Occipital lobe (tissue), 1 donor: ENCODE measurements at regions not wholly inside any gene's neighbourhood (a gene's known extent, or its start where the extent isn't known, plus 50 kb on each side); places are given as distances from the start of the nearest gene placed in this dataset.

Source experiments
- DNase-seq: peaks from one replicate; lab custom pipeline; 2025; lab: John Stamatoyannopoulos, UW

DNA sequence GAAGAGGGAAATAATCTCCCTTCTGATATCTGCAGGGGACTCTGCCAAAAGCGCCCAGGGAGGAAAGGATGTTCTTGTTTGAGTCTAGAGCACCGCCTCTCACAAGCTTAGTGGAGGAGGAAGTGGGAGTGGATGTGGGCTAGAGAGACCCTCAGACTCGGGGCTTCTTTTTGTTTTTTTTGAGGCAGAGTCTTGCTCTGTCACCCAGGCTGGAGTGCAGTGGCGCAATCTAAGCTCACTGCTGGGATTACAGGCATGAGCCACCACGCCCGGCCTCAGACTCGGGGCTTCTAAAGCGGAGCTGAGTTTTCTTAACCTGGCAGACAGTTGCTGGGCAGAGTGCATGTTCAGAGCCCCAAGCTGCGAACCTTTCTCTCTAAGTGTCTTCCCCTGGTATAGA is 310.8 kb downstream of the BMP7 start:
- no peak for DNase-seq

DNA sequence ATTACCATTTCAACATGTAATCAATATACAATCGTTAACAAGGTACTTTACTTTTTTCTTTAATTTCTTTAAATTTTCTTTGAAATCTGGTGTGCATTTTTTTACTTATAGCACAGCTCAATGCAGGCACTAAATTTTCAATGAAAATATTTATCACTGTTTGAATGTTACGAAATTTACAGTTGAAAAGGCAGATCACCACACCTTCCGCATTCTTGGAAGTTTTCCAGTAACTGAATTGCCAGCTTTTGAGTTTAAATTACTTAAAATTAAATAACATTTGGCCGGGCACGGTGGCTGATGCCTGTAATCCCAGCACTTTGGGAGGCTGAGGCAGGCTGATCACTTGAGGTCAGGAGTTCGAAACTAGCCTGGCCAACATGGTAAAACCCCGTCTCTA is 309.9 kb downstream of the BMP7 start:
- DNase-seq: no peak

DNA sequence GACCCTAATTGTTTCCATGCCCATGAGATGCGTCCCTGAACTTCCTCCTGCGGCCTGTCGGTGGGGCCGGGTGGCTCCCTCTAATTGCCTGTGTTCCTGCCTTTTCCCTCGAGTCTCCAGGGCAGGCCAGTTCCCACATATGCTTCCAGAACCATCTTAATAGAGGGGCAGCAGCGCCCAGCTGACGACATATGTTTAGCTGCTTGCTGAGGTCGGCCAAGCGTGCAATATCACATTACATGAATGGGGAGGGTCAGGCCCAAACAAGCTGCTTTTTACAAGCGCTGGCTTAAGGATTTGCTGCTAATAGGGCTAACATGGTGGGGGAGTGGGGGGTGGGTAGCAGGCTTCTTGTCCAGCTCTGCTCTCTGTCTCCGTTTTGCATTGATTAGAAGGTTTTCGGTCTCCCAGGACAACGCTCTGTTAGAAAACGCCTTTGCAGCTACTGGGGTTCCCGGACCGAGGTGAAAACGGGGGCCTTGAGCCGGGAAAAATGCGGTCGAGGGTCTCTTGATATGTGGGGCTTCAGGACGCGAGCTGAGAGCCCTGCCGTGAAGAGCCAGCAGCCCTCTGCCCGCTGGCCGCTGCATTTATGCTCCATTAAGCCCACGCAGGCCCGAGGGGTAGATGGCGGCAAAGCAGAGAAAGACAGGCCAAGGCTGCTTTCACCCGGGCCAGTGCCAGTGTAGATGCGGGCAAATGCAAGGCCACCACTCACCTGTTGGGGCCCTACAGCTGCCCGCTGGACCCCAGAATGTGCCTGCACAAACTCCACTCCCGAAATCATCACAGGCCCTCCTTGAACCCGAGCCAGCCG is 308.5 kb downstream of the BMP7 start:
- no peak for DNase-seq

DNA sequence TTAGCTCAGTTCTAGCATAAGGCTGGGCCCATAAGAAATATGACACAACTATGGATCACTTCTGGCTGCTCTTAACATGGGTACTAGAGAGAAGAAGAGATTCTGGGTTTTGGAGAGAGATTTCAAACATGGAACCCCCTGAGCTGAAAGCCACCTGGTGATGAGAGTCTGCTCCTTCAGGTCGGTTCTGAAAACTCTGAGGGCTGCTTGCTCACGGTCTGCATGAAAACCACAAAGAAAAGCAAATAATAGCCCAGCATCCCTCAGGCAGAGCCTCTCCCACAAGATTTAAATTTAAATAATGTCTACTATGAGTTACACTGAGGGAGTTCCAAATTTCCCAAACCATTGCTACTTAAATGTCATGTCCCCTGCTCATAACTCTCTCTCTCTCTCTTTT is 301.5 kb downstream of the BMP7 start:
- no peak for DNase-seq

DNA sequence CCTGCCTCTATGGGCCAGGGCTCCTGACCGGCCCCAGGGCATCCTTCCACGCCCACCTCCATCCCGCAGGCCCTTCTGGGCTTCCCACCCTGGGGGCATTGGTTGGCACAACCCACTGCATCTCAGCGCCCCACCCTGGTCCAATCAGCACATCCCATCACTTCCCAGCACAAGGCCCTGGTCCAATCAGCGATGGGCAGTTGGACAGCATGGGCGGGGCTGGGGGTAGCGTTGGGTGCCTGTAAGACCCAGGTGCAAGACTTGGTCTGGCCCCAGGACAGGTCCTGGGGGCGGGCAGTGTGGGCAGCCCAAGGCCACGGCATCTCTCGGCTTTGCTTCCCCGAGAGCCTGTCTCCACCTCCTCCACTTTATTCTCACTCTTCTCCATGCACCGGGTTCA is 298.5 kb downstream of the BMP7 start:
- DNase-seq: no peak

DNA sequence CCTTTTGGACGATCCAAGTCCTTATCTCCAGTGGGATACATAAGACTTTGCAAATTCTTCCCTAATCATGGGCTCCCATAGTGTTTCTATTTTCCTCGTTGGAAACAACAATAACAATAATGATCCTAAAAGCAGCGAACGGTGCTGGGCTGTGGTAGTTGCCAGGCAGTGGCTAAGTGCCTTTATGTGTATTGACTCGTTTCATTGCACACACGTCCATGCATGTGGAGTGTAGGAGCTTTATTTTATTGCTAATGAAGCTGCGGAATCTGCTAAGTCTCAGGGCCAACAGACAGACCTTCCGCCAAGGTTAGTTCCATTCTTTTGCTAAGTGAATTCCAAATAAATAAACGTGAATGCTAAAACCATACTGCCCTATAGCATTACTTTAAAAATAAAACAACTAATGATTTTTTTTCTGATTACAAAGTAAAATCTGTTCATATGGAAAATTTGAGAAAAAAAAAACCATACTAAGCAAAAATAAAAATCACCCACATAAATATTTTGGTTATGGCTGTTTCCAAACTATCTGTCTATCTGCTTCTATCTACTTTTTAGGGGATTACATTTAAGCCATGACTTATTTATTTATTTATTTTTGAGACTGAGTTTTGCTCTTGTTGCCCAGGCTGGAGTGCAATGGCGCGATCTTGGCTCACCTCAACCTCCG is 297.9 kb downstream of the BMP7 start:
- no peak for DNase-seq

DNA sequence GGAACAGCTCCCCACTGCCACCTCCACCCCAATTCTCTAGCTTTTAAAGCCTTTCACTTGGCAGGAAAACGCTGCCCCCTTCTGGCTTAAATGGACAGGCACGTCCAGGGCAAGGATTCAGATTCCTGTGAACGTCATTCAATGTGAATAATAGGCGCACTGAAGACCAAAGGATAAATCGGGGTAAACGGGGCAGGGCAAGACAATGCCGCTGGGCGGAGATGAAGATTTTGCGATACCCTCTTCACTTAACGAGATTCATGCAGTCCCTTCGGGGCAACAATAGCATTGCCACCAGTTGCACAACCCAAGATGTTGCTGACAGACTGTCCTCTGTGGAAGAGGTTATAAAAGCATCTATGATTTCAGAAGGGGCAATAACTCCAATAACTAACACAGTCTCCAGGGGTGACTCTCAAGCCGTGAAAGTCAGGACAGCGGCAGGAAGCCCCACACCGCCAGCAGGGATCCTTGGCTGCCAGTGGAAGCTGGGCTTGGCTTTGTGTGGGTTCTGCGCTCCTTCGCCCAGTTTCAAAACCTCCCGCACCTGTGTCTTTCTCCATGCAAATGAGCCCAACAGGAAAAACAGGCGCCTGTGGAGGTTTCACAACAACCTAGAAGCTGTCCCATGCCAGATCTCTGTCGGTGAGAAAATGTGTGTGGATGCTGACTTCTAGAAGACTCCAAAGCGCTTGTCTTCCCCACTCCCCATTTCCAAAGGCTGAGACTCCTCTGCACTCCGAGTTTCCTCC is 291.8 kb downstream of the BMP7 start:
- no peak for DNase-seq

DNA sequence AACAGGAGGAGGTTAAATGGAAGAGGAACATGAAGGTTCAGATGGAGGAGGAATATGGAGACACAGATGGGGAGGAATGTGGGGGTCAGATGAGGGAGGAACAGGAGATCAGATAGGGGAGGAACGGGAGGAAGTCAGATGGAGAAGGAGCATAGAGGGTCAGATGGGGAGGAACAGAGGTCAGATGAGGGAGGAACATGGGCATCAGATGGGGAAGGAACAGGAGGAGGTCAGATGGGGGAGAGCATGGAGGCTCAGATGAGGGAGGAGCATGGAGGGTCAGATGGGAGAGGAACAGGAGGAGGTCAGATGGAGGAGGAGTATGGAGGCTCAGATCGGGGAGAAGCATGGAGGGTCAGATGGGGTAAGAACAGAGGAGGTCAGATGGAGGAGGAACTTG is 290.6 kb downstream of the BMP7 start:
- DNase-seq: no peak

DNA sequence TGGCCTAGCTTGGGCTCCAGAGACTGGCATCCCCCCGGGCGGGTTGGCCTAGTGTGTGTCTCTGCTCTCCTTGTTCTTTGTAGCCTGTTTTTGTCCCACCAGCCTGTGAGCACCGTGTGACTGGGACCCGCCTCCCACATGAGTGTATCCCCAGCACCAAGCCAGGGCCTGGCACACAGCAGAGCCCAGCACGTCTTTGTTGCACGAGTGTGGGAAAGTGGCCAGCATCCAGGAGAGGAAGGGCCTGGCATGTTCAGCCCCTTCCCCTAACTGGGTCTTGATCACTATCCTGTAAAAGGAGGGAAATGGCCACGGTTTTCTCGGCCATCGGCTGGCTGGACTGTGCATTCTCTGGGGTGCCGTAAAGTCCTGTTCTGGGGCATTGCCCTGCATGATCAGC is 290.1 kb downstream of the BMP7 start:
- no peak for DNase-seq

DNA sequence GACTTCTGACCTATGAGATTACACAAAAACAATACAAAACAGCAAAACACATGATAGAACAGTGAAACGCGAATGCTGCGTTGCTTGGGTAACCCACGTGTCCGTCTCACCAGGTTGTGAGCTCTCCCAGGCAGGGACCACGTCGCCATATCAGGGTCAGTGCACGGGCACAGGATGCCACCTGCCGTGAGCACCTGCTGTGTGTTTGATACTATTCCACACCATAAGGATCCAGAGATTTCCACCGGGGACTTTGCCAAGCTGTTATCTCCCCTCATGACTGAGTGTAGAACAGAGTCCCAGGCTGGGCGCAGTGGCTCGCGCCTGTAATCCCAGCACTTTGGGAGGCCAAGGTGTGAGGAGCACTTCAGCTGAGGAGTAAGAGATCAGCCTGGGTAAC is 288.0 kb downstream of the BMP7 start:
- no peak for DNase-seq

DNA sequence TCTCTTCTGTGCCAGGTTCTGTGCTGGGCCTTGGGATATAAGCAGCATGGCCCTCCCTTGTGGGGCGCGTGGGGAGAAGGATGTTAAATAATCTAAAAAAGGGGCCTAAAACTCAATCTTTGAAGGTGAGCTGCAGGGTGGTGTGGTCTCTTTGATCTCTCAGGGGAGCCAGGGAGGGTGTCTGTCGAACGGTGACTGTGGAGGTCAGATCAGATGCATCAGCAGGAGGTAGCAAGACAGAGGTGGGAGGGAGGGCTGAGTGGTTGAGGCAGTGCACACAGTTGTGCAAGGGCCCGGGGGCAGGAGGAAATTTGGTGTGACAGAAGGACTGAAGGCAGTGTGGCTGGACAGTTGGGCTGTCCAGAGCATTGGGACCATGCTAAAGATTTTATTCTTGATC is 287.3 kb downstream of the BMP7 start:
- no peak for DNase-seq

DNA sequence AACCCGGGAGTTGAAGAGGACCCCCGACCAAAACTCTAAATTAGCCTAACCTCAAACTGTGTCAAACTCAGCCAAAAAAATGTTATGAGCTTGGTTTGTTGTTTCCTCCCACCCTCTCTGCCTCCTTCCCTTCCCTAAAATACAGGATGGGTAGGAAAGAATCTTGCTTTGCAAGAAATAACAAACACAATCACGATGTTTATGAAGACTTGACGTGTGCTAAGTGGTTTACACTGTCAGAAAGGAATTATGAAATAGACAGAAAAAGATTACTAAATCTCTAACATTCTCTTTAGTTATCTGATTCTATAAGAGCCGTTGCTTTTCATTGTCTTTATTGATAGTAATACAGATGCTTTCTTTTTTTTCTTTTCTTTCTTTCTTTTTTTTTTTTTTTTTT is 285.1 kb downstream of the BMP7 start:
- DNase-seq: no peak

DNA sequence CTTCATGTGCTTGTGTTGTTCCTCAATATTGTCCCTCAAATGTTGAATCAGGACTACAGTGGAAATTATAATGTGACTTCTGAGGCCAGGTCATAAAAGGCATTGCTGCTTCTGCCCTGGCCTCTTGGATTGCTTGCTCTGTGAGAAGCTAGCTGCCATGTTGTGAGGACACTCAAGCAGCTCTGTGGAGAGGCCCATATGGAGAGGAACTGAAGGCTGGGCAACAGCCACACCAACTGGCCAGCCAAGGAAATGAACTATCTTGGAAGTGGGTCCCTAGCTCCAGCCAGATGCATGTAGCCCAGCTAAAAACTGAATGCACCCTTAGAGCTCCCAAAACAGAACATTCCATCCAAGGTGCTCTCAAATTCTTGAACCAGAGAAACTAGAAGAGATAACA is 282.6 kb downstream of the BMP7 start:
- DNase-seq: no peak

DNA sequence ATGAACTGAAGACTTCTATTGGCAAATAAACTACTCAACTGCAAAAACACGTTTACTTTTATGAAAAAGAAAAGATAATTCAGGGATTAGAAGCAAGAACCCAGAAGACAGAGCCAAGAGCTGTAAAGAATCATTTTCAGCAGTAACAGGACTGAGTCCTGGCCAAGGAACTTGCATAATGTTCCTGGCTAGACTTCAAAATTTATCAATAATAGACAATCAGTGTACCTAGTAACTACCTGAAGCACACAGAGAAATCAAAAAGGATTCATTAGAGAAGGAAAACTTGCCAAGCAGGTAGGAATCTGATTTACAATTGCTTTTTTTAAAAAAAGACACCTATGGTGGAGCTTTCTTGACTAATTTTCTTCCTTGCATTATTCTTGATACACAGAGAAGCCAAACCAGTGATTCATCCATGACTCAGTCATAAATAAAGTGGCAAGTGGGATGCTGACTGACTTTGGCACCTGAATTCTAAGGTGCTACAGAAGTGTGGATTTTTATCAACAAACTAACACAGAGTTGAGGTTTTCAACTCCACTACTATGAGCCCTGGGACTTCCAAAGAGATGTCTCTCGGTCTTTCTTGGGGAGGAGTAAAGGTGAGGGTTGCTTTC is 281.3 kb downstream of the BMP7 start:
- no peak for DNase-seq

DNA sequence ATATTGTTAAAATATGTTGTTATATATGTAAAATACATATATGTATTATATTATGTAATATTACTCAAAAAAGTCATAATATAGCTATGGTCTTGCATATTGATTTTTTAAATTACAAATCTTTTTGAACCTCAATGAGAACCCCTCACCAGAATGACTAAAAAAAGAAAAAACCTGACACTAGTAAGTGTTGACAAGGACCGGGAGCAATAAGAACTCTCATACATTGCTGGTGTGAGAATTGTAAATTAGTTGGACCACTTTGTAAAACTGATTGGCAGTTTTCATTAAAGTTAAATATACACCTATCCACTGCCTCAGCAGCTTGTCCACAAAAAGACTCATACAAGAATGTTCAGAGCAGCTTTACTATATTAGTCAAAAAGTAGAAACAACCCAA is 280.0 kb downstream of the BMP7 start:
- DNase-seq: no peak

DNA sequence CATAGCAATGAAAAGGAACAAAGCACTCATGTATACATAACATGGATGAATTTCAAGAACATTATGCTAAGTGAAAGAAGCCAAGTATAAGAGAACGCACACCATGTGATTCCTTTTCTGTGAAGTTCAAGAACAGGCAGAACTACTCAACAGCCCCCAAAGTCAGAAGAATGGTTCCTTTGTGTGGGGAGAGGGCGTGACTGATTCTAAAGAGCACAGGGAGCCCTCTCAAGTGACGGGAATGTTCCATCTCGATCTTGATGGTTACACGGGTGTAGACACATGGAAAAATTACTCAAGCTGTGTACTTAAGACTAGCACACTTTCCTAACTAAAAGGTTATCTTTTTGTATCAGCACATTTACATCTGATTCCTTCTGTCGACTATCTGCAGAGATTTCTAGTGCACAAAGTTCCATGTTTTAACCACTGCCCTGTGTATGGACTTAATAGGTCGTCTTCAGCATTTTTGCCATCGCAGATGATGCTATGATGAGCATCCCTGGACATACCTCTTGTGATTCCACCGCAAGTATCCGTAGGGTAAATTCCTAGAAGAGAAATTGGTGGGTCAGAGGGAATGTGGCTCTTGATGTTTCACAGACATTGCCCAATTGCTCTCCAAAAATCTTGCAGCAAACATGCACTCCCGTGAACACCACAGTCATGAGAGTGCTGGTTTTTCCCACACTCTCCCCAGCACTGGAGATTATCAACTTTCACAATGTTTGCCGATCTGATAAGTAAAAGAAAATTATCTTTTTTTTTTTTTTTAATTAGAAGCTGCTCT is 279.3 kb downstream of the BMP7 start:
- no peak for DNase-seq

DNA sequence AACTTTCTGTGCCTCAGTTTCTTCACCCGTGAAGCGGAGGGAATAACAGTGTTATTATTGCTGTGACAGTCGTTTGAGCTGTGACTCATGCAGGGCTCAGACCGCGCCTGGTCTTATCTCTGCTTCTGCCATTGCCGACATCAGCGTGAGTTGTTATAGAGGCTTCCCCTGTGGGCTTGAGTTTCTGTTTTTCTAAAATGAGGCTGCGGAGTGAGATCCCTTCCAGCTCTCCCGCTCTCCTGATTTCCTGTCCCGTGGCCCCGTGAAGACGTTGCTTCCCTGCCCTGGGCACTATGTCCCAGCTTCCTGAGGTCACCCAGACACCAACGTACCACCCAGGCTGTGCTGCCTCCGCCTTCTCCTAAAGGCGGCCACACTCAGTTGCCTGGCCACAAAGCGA is 278.5 kb downstream of the BMP7 start:
- DNase-seq: no peak

DNA sequence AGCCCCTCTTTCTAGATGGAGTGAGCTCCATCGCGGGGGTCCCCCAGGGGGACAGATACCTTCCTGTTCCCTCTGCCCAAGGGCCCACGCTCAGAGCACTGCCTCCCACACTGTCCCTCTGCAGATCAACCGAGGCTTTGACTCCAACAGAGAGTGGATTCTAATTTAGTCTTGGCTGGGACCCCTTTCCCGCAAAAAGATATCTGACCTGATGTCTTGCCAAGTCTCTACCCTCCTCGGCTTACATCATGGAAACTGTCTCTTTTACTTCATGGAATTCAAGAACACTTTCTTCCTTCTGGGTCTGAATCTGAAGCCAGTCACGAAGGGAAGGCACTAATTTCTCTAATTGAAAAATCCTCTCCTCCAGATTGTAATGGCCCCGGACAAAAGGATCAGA is 278.0 kb downstream of the BMP7 start:
- DNase-seq: no peak

DNA sequence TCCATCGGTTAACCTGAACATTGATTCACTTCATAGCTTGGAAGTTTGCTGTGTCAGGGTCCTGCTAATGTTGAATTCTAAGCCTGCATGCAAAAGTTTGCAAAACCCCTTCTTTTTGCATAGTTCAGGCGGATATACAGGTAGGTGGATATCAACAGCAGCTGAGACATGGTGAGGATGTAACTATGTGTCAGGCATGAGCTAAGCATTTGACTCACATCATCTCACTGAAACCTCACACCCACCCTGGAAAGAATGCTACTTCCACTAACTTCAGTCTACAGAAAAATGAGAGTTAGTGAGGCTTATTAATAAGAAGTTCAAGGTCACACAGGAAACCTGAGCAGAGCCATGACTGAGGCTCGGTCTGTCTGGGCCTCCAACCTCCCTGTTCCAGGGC is 276.9 kb downstream of the BMP7 start:
- DNase-seq: no peak

DNA sequence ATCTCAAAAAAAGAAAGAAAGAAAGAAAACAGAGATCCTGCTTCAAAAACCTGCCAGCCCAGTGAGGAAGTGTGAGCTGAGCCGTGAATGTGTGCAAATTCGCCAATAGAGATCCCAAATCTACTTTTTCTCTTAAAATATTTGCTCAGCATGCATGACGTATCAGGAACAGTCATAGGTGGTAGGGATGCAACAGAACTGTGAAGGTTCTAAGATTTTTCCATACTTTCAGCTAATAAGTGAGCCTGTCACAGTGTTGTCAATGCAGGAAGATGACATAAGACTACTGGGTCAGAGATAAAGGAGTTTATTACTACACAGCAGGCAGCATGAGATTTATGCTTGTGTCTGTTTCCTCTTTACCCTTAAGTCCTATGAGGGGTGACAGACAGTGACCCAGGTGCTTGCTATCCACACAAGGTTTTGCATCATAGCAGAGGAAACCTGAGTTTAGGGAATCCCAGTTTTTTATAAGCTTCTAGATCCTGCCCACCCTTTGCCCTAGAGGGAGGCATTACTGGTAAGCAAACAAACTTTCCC is 273.4 kb downstream of the BMP7 start:
- DNase-seq: no peak

DNA sequence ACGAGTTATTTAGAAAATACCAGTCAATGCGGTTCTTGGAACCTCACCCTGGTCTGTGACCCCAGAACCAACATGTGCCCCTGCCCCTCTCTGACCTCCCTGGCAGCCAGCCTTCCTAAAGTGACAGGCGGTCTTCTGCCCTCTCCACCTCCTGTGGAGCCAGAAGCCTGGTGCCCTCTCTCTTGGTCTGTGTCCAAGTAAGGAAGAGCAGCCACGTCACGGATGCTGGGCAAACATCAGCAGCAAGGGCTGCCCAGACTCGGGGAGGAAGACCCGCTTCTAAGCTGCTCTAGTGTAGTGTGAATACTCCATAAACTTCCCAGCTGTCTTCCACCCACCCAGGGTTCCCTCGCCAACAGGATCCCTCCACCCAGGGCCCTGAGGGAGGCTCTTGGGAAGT is 272.4 kb downstream of the BMP7 start:
- DNase-seq: no peak
